GM18505 (cell line): ENCODE measurements at regions not wholly inside any gene's neighbourhood (a gene's known extent, or its start where the extent isn't known, plus 50 kb on each side); places are given as distances from the start of the nearest gene placed in this dataset.
"Not testable (repeated sequence)": the region's sequence is repeated elsewhere in the genome, so short reads cannot be mapped to it uniquely, and the experiment has no call there.

Experiments
- ATAC-seq: cut with Tn5 transposase; IDR thresholded peaks from one replicate; pipeline ENCODE4 v1.9.1; 2021; ENCODE audit not compliant: unreplicated experiment
- POLR2A ChIP-seq: IDR thresholded peaks from 4 replicates; pipeline ENCODE4 v1.6.1; 2011; ENCODE audit warnings: borderline replicate concordance; ENCODE audit not compliant: insufficient read depth, insufficient read length; ENCODE audit errors: extremely low read depth

GRCh38 chr1:95503278-95504030 lies 269.4 kb downstream of the RWDD3 start:
- TF ChIP-seq POLR2A = no peak
- no peak for ATAC-seq

GRCh38 chr1:95504321-95504720 lies 270.3 kb downstream of the RWDD3 start:
- no peak for ATAC-seq
- no peak for TF ChIP-seq POLR2A

GRCh38 chr1:95506736-95507414 lies 272.9 kb downstream of the RWDD3 start:
- no peak for TF ChIP-seq POLR2A
- no peak for ATAC-seq

GRCh38 chr1:95509989-95510388 lies 276.0 kb downstream of the RWDD3 start:
- TF ChIP-seq POLR2A = no peak

GRCh38 chr1:95512925-95513324 lies 278.9 kb downstream of the RWDD3 start:
- no peak for ATAC-seq
- TF ChIP-seq POLR2A = no peak

More at GRCh38 chr1:95509989-95510388, 276.0 kb downstream of the RWDD3 start:
- ATAC-seq = no peak

GRCh38 chr1:95517506-95517905 lies 283.5 kb downstream of the RWDD3 start:
- TF ChIP-seq POLR2A = no peak
- no peak for ATAC-seq

- ATAC-seq = no peak
- no peak for TF ChIP-seq POLR2A
Observed at GRCh38 chr1:95518310-95518709, 284.3 kb downstream of the RWDD3 start.

- no peak for TF ChIP-seq POLR2A
- ATAC-seq = no peak
Observed at GRCh38 chr1:95520390-95520789, 286.4 kb downstream of the RWDD3 start.

- ATAC-seq = no peak
- TF ChIP-seq POLR2A = no peak
Observed at GRCh38 chr1:95532335-95532734, 298.3 kb downstream of the RWDD3 start.

GRCh38 chr1:95534985-95535384 lies 301.0 kb downstream of the RWDD3 start:
- no peak for ATAC-seq
- TF ChIP-seq POLR2A = no peak

GRCh38 chr1:95535614-95536013 lies 301.6 kb downstream of the RWDD3 start:
- ATAC-seq = no peak
- no peak for TF ChIP-seq POLR2A

GRCh38 chr1:95536501-95536900 lies 302.5 kb downstream of the RWDD3 start:
- no peak for ATAC-seq
- no peak for TF ChIP-seq POLR2A

GRCh38 chr1:95537176-95537575 lies 303.2 kb downstream of the RWDD3 start:
- no peak for ATAC-seq
- no peak for TF ChIP-seq POLR2A

GRCh38 chr1:95538242-95538641 lies 304.2 kb downstream of the RWDD3 start:
- ATAC-seq = not testable (repeated sequence)

- no peak for ATAC-seq
- no peak for TF ChIP-seq POLR2A
Observed at GRCh38 chr1:95542936-95543335, 308.9 kb downstream of the RWDD3 start.

GRCh38 chr1:95547005-95547404 lies 313.0 kb downstream of the RWDD3 start:
- no peak for TF ChIP-seq POLR2A
- no peak for ATAC-seq
